NB4 (cell line): ENCODE measurements at regions not wholly inside any gene's neighbourhood (a gene's known extent, or its start where the extent isn't known, plus 50 kb on each side); places are given as distances from the start of the nearest gene placed in this dataset.
"Not testable (repeated sequence)": the region's sequence is repeated elsewhere in the genome, so short reads cannot be mapped to it uniquely, and the experiment has no call there.

ENCODE experiments used
- CTCF ChIP-seq: IDR thresholded peaks from one replicate; pipeline ENCODE4 v1.5.1; 2012; ENCODE audit warnings: low read depth, low read length
- MAX ChIP-seq: IDR thresholded peaks from 2 replicates; pipeline ENCODE4 v1.6.1; 2011; ENCODE audit warnings: low read depth, low read length
- MYC ChIP-seq: IDR thresholded peaks from 2 replicates; pipeline ENCODE4 v1.6.1; 2011; ENCODE audit warnings: low read depth, low read length
- POLR2A ChIP-seq: IDR thresholded peaks from 2 replicates; pipeline ENCODE4 v1.6.1; 2011; ENCODE audit warnings: mild to moderate bottlenecking; ENCODE audit not compliant: insufficient read length; ENCODE audit errors: extremely low read depth

GRCh38 chr18:12179029-12179428 lies 75.1 kb upstream of the CIDEA start:
- not testable (repeated sequence) for TF ChIP-seq CTCF, POLR2A, MAX, MYC
